GM12878 (cell line): ENCODE measurements at regions not wholly inside any gene's neighbourhood (a gene's known extent, or its start where the extent isn't known, plus 50 kb on each side); places are given as distances from the start of the nearest gene placed in this dataset.

Experiments used
- ATAC-seq: fragments of 200-7000 bp; cut with Tn5 transposase; 3 replicates; pipeline ENCODE4 v1.9.1; 2020; ENCODE audit warnings: mild to moderate bottlenecking, moderate library complexity
- BruUV-seq: library from RNA; stranded (reverse); fragments of 400-500 nt; replicated peaks from 2 replicates; lab custom pipeline; 2021; lab: Mats Ljungman, UMichigan
- CTCF ChIA-PET: fragments of 300-600 bp; sonication (Branson Sonifier 250); formaldehyde crosslinking; extraction: SDS; loops from one replicate; lab custom pipeline; 2021; ENCODE audit warnings: inconsistent platforms; lab: Yijun Ruan, JAX
- POLR2A ChIA-PET: fragments of 350-600 bp; formaldehyde crosslinking; extraction: SDS; loops from one replicate; lab custom pipeline; 2021; ENCODE audit warnings: inconsistent platforms; lab: Charles Lee
- RAD21 ChIA-PET: fragments of 300-600 bp; sonication (Branson Sonifier 250); formaldehyde crosslinking; loops from one replicate; lab custom pipeline; 2023; ENCODE audit warnings: antibody characterized with exemption; ENCODE audit not compliant: unreplicated experiment; lab: Charles Lee
- SMC1A ChIA-PET: fragments of 300-600 bp; sonication (Branson Sonifier 250); formaldehyde crosslinking; loops from one replicate; lab custom pipeline; 2023; ENCODE audit not compliant: unreplicated experiment, uncharacterized antibody; lab: Charles Lee
- DNase-seq: peaks from one replicate; pipeline ENCODE4 v3.0.0-alpha.2; 2011; ENCODE audit warnings: low read depth, low spot score
- FAIRE-seq: peaks from 3 replicates; lab custom pipeline; 2011; peaks lifted over from hg19 to GRCh38; lab: Jason Lieb, UNC
- H2AFZ ChIP-seq: 2 replicates; pipeline ENCODE4 v1.6.0; 2011; ENCODE audit warnings: low read depth, low read length, control low read depth; ENCODE audit not compliant: control insufficient read depth
- H3K27ac ChIP-seq: 2 replicates; pipeline ENCODE4 v1.5.1; 2011; ENCODE audit warnings: control low read depth; ENCODE audit not compliant: control insufficient read depth, insufficient read depth
- H3K27me3 ChIP-seq, 2 experiments: replicated peaks in 1 of 2; 2 replicates each; pipeline versions ENCODE4 v1.6.0 to v1.6.1; 2011; ENCODE audit warnings: low read length in 1 of 2; ENCODE audit not compliant: control insufficient read depth in 2 of 2, insufficient read depth in 2 of 2
- H3K36me3 ChIP-seq, 2 experiments: 2 replicates each; pipeline ENCODE4 v1.5.1; 2011; ENCODE audit warnings: low read length in 1 of 2; ENCODE audit not compliant: control insufficient read depth in 2 of 2, insufficient read depth in 2 of 2
- H3K4me1 ChIP-seq: 2 replicates; pipeline ENCODE4 v1.6.1; 2011; ENCODE audit warnings: mild to moderate bottlenecking, low read length, moderate library complexity, mixed read lengths; ENCODE audit not compliant: control insufficient read depth, insufficient read depth
- H3K4me2 ChIP-seq: 2 replicates; pipeline ENCODE4 v1.6.0; 2011; ENCODE audit warnings: control low read depth; ENCODE audit not compliant: control insufficient read depth, insufficient read depth
- H3K4me3 ChIP-seq: fragments of 200-600 bp; sonication (generic); 2 replicates; pipeline ENCODE4 v1.5.1; 2016
- H3K79me2 ChIP-seq: 2 replicates; pipeline ENCODE4 v1.6.0; 2011; ENCODE audit warnings: low read length; ENCODE audit not compliant: control insufficient read depth, insufficient read depth
- H3K9ac ChIP-seq: 2 replicates; pipeline ENCODE4 v1.8.0; 2011; ENCODE audit warnings: low read length, control low read depth, mixed read lengths; ENCODE audit not compliant: control insufficient read depth, insufficient read depth
- H3K9me3 ChIP-seq: replicated peaks from 3 replicates; pipeline ENCODE4 v1.5.1; 2011; ENCODE audit warnings: mild to moderate bottlenecking, low read length; ENCODE audit not compliant: control insufficient read depth, insufficient read depth
- H4K20me1 ChIP-seq: 2 replicates; pipeline ENCODE4 v1.6.0; 2011; ENCODE audit not compliant: control insufficient read depth, insufficient read depth
- BCL11A ChIP-seq: IDR thresholded peaks from 2 replicates; pipeline ENCODE4 v1.6.1; 2011; ENCODE audit warnings: low read depth, low read length
- BHLHE40 ChIP-seq, 2 experiments: fragments of 450-650 bp in 1 of 2; IDR thresholded peaks; 2 replicates each; pipeline ENCODE4 v1.6.1; 2011 to 2017; ENCODE audit warnings: low read depth in 2 of 2, borderline replicate concordance in 1 of 2, improper control_type of control experiment in 1 of 2, low read length in 1 of 2, mild to moderate bottlenecking in 1 of 2
- CBX5 ChIP-seq: sonication (generic); IDR thresholded peaks from 2 replicates; pipeline ENCODE4 v1.6.1; 2016; ENCODE audit warnings: low read depth, moderate library complexity, mild to moderate bottlenecking, inconsistent platforms
- GATAD2B ChIP-seq: fragments of 450-650 bp; conservative IDR thresholded peaks from 2 replicates; pipeline ENCODE4 v1.6.1; 2017; ENCODE audit warnings: low read depth, mild to moderate bottlenecking, moderate library complexity
- MTA2 ChIP-seq: fragments of 450-650 bp; IDR thresholded peaks from 2 replicates; pipeline ENCODE4 v1.6.1; 2016; ENCODE audit warnings: low read depth, mild to moderate bottlenecking, moderate library complexity
- POLR2AphosphoS5 ChIP-seq: IDR thresholded peaks from 2 replicates; pipeline ENCODE4 v1.6.1; 2011; ENCODE audit warnings: mild to moderate bottlenecking, low read length, inconsistent platforms
- RCOR1 ChIP-seq: conservative IDR thresholded peaks from 2 replicates; pipeline ENCODE4 v1.6.1; 2012; ENCODE audit warnings: low read depth, low read length, improper control_type of control experiment
- REST ChIP-seq: IDR thresholded peaks from 2 replicates; pipeline ENCODE4 v1.6.1; 2012; ENCODE audit warnings: mild to moderate bottlenecking, low read depth, low read length
- SREBF1 ChIP-seq: IDR thresholded peaks from 2 replicates; pipeline ENCODE4 v1.6.1; 2012; ENCODE audit warnings: mild to moderate bottlenecking, low read length
- STAT1 ChIP-seq: fragments of 450-650 bp; conservative IDR thresholded peaks from 2 replicates; pipeline ENCODE4 v1.6.1; 2014; ENCODE audit warnings: antibody characterized with exemption, mild to moderate bottlenecking
- ZNF207 ChIP-seq: fragments of 450-650 bp; IDR thresholded peaks from 2 replicates; pipeline ENCODE4 v1.6.1; 2014; ENCODE audit warnings: antibody characterized with exemption, mild to moderate bottlenecking, borderline replicate concordance
- ZZZ3 ChIP-seq: IDR thresholded peaks from 2 replicates; pipeline ENCODE4 v1.6.1; 2011; ENCODE audit warnings: low read depth; ENCODE audit not compliant: control insufficient read depth, insufficient read length
- WGBS: methylation state at CpG from one replicate; pipeline ENCODE4 v1.1.6; 2016; ENCODE audit warnings: low lambda C conversion rate; ENCODE audit not compliant: insufficient replicate concordance, insufficient coverage; ENCODE audit errors: missing lambda C conversion rate; 5-methylcytosine and 5-hydroxymethylcytosine counted together
- in situ Hi-C: fragments of 300-500 bp; cut with MboI; formaldehyde crosslinking; loops from 9 replicates; pipeline ENCODE4 v1.14.3; 2018; ENCODE audit warnings: mixed read lengths
- intact Hi-C: fragments of 100-400 bp; cut with micrococcal nuclease; formaldehyde crosslinking; loops from one replicate; pipeline ENCODE4 v1.14.2; 2022; ENCODE audit not compliant: unreplicated experiment
- TF ChIP-seq, protein P1 (sequence below): fragments of 450-650 bp; formaldehyde crosslinking; IDR thresholded peaks from 2 replicates; pipeline ENCODE4 v1.4.0; 2020; ENCODE audit warnings: mild to moderate bottlenecking, moderate library complexity

DNA sequence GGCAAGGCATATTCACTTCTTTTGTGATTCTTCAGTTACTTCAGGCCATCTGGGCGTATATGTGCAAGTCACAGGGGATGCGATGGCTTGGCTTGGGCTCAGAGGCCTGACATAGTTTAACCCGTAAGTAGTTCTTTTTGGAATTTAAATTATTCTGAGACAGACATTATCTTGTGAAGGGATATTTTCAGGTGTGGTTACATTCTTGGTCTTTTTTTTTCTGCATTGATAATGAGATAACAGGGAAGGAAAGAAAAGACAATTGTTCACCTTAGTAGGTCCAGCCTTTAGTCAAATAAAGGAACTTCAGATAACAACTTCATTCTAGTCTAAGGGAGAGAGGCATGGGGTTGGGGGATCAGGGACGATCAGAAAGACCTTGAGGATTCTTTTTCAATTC lies 74.8 kb downstream of the TEX13C start:
- WGBS = 42% methylated on average over 4 of the region's 4 CpGs
- intact Hi-C loops = no loop called here
- Histone ChIP-seq H3K4me2 (no peak overlapping the region), H4K20me1 (no peaks in the 10 kb centered on the region), H3K79me2 (no peaks in the 10 kb centered on the region), H3K27ac (no peak overlapping the region), H2AFZ (no peak overlapping the region), H3K9me3 (no peaks in the 10 kb centered on the region), H3K4me3 (no peak overlapping the region), H3K4me1 (no peaks in the 10 kb centered on the region), H3K36me3 (no peaks in the 10 kb centered on the region), H3K9ac (no peak overlapping the region), H3K27me3 (no peaks in the 10 kb centered on the region)
- BruUV-seq = no TSS peak
- DNase-seq (no peak), ATAC-seq (no peak), FAIRE-seq (no peak)
- TF ChIP-seq RCOR1 = no peak
- TF ChIP-seq BCL11A = no peak
- no peak for TF ChIP-seq POLR2AphosphoS5
- TF ChIP-seq MTA2 = no peak
- TF ChIP-seq STAT1 = no peak
- POLR2A ChIA-PET = no interaction called here
- SMC1A ChIA-PET = no interaction called here
- CTCF ChIA-PET = no interaction called here
- in situ Hi-C loops = no loop called here
- RAD21 ChIA-PET = no interaction called here

GRCh38 chrX:125395626-125396025 lies 76.0 kb downstream of the TEX13C start:
- intact Hi-C loops (no loop called here), in situ Hi-C loops (no loop called here)
- H3K79me2 ChIP-seq = no peaks in the 10 kb centered on the region
- CTCF ChIA-PET = no interaction called here
- H3K36me3 ChIP-seq = no peaks in the 10 kb centered on the region
- H3K27me3 ChIP-seq = no peaks in the 10 kb centered on the region
- POLR2A ChIA-PET = interaction anchor here (0.6 kb wide), 1 partner anchor 8 kb away, joined by 3 read pairs; no protein-coding TSS in a partner anchor
- DNase-seq (no peak), FAIRE-seq (no peak), ATAC-seq (no peak)
- no peaks in the 10 kb centered on the region for H4K20me1 ChIP-seq
- RAD21 ChIA-PET = no interaction called here
- no peaks in the 10 kb centered on the region for H3K4me1 ChIP-seq
- H3K27ac ChIP-seq = no peak overlapping the region
- SMC1A ChIA-PET = no interaction called here
- BruUV-seq = no TSS peak
- no peak overlapping the region for H3K4me3 ChIP-seq
- H2AFZ ChIP-seq = no peak overlapping the region
- H3K4me2 ChIP-seq = no peak overlapping the region
- no peaks in the 10 kb centered on the region for H3K9me3 ChIP-seq
- no peak overlapping the region for H3K9ac ChIP-seq
- TF ChIP-seq BHLHE40 (IDR thresholded peaks at IDR 0.05; ENCODE audit: borderline replicate concordance in 1 of 2, low read depth in 2 of 2, low read length in 1 of 2) (no peak), GATAD2B (no peak), REST (no peak), CBX5 (no peak), ZNF207 (no peak), SREBF1 (no peak), ZZZ3 (no peak)
- TF ChIP-seq, protein P1, sequence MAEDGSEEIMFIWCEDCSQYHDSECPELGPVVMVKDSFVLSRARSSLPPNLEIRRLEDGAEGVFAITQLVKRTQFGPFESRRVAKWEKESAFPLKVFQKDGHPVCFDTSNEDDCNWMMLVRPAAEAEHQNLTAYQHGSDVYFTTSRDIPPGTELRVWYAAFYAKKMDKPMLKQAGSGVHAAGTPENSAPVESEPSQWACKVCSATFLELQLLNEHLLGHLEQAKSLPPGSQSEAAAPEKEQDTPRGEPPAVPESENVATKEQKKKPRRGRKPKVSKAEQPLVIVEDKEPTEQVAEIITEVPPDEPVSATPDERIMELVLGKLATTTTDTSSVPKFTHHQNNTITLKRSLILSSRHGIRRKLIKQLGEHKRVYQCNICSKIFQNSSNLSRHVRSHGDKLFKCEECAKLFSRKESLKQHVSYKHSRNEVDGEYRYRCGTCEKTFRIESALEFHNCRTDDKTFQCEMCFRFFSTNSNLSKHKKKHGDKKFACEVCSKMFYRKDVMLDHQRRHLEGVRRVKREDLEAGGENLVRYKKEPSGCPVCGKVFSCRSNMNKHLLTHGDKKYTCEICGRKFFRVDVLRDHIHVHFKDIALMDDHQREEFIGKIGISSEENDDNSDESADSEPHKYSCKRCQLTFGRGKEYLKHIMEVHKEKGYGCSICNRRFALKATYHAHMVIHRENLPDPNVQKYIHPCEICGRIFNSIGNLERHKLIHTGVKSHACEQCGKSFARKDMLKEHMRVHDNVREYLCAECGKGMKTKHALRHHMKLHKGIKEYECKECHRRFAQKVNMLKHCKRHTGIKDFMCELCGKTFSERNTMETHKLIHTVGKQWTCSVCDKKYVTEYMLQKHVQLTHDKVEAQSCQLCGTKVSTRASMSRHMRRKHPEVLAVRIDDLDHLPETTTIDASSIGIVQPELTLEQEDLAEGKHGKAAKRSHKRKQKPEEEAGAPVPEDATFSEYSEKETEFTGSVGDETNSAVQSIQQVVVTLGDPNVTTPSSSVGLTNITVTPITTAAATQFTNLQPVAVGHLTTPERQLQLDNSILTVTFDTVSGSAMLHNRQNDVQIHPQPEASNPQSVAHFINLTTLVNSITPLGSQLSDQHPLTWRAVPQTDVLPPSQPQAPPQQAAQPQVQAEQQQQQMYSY (CRISPR knock-in tag) = no peak
